Mesenchymal stem cell (in vitro differentiated cells and primary cell): ENCODE measurements at regions not wholly inside any gene's neighbourhood (a gene's known extent, or its start where the extent isn't known, plus 50 kb on each side); places are given as distances from the start of the nearest gene placed in this dataset.

Experiments
- DNase-seq: peaks from one replicate; pipeline ENCODE4 v3.0.0-alpha.2; 2013
- H2AFZ ChIP-seq: one replicate; pipeline ENCODE4 v1.6.1; 2013; ENCODE audit warnings: low read depth, mild to moderate bottlenecking, control low read depth, inconsistent platforms, low read length, moderate library complexity
- H2AK5ac ChIP-seq: 2 replicates; pipeline ENCODE4 v1.6.1; 2013; ENCODE audit warnings: low read length, moderate library complexity, mild to moderate bottlenecking, inconsistent platforms; ENCODE audit not compliant: severe bottlenecking
- H2BK120ac ChIP-seq: one replicate; pipeline ENCODE4 v1.6.1; 2013; ENCODE audit warnings: low read depth, mild to moderate bottlenecking, inconsistent platforms, low read length, moderate library complexity
- H2BK12ac ChIP-seq, 2 experiments: one replicate each; pipeline ENCODE4 v1.6.1; 2013; ENCODE audit warnings: inconsistent platforms in 2 of 2, low read length in 2 of 2, mild to moderate bottlenecking in 2 of 2, moderate library complexity in 2 of 2, control low read depth in 1 of 2
- H2BK15ac ChIP-seq: one replicate; pipeline ENCODE4 v1.6.1; 2013; ENCODE audit warnings: mild to moderate bottlenecking, low read depth, inconsistent platforms; ENCODE audit not compliant: poor library complexity, severe bottlenecking
- H2BK5ac ChIP-seq: 2 replicates; pipeline ENCODE4 v1.6.1; 2013; ENCODE audit warnings: low read depth, mild to moderate bottlenecking, low read length, control low read depth, inconsistent platforms; ENCODE audit not compliant: poor library complexity, severe bottlenecking
- H3K14ac ChIP-seq, 2 experiments: one replicate each; pipeline ENCODE4 v1.6.1; 2013; ENCODE audit warnings: inconsistent platforms in 2 of 2, low read length in 2 of 2, control low read depth in 1 of 2, mild to moderate bottlenecking in 1 of 2, moderate library complexity in 1 of 2
- H3K18ac ChIP-seq, 2 experiments: one replicate each; pipeline ENCODE4 v1.6.1; 2013; ENCODE audit warnings: inconsistent platforms in 2 of 2, low read length in 2 of 2, control low read depth in 1 of 2, low read depth in 1 of 2, mild to moderate bottlenecking in 1 of 2
- H3K23ac ChIP-seq, 2 experiments: one replicate each; pipeline ENCODE4 v1.6.1; 2013; ENCODE audit warnings: inconsistent platforms in 2 of 2, low read length in 2 of 2, mild to moderate bottlenecking in 2 of 2, moderate library complexity in 2 of 2, control low read depth in 1 of 2
- H3K27ac ChIP-seq: 2 replicates; pipeline ENCODE4 v1.5.1; 2013; ENCODE audit warnings: mild to moderate bottlenecking, moderate library complexity, low read length, control low read depth, inconsistent platforms; ENCODE audit not compliant: poor library complexity, severe bottlenecking
- H3K27me3 ChIP-seq, 2 experiments: 2 replicates each; pipeline versions ENCODE4 v1.6.1 to v1.7.0; 2013; ENCODE audit warnings: low read length in 2 of 2, mild to moderate bottlenecking in 2 of 2, moderate library complexity in 2 of 2, control low read depth in 1 of 2, inconsistent platforms in 1 of 2; ENCODE audit not compliant: control insufficient read depth in 1 of 2, insufficient read depth in 1 of 2
- H3K36me3 ChIP-seq, 2 experiments: 2 replicates each; pipeline versions ENCODE4 v1.6.1 to v1.7.0; 2013; ENCODE audit warnings: low read length in 2 of 2, control low read depth in 1 of 2, inconsistent platforms in 1 of 2, low read depth in 1 of 2, mild to moderate bottlenecking in 1 of 2; ENCODE audit not compliant: insufficient read depth in 2 of 2, control insufficient read depth in 1 of 2
- H3K4ac ChIP-seq, 2 experiments: one replicate each; pipeline ENCODE4 v1.6.1; 2013; ENCODE audit warnings: inconsistent platforms in 2 of 2, low read length in 2 of 2, mild to moderate bottlenecking in 2 of 2, moderate library complexity in 2 of 2, control low read depth in 1 of 2, low read depth in 1 of 2
- H3K4me1 ChIP-seq: 2 replicates; pipeline ENCODE4 v1.6.1; 2013; ENCODE audit warnings: low read depth, low read length, control low read depth; ENCODE audit not compliant: control insufficient read depth, insufficient read depth
- H3K4me2 ChIP-seq: 2 replicates; pipeline ENCODE4 v1.6.1; 2013; ENCODE audit warnings: low read length, mild to moderate bottlenecking, inconsistent platforms; ENCODE audit not compliant: poor library complexity, severe bottlenecking
- H3K4me3 ChIP-seq, 2 experiments: 2 replicates each; pipeline versions ENCODE4 v1.5.1 to v1.7.0; 2013; ENCODE audit warnings: low read length in 2 of 2, mild to moderate bottlenecking in 2 of 2, control low read depth in 1 of 2, low read depth in 1 of 2; ENCODE audit not compliant: insufficient read depth in 1 of 2
- H3K79me1 ChIP-seq: replicated peaks from 2 replicates; pipeline ENCODE4 v1.6.1; 2013; ENCODE audit warnings: mild to moderate bottlenecking, control low read depth, low read length, inconsistent platforms; ENCODE audit not compliant: poor library complexity, severe bottlenecking
- H3K9ac ChIP-seq: 2 replicates; pipeline ENCODE4 v1.7.0; 2013; ENCODE audit warnings: mild to moderate bottlenecking, low read length, moderate library complexity
- H3K9me3 ChIP-seq: 2 replicates; pipeline ENCODE4 v1.7.0; 2013; ENCODE audit warnings: mild to moderate bottlenecking, low read length; ENCODE audit not compliant: control insufficient read depth
- H4K8ac ChIP-seq: one replicate; pipeline ENCODE4 v1.6.1; 2013; ENCODE audit warnings: inconsistent platforms, mild to moderate bottlenecking, low read length, moderate library complexity
- H4K91ac ChIP-seq: one replicate; pipeline ENCODE4 v1.6.1; 2013; ENCODE audit warnings: mild to moderate bottlenecking, low read length, inconsistent platforms
- whole genome bisulfite sequencing: methylation state at CpG from one replicate; pipeline ENCODE4 v1.1.7; 2013; ENCODE audit warnings: mixed read lengths; 5-methylcytosine and 5-hydroxymethylcytosine counted together

- Histone ChIP-seq H3K4me3 (no peak overlapping the region), H2AK5ac (no peak overlapping the region), H3K9ac (no peak overlapping the region), H2BK12ac (no peak overlapping the region), H3K18ac (no peak overlapping the region), H2BK120ac (no peak overlapping the region), H3K4ac (no peak overlapping the region), H3K27me3 (no peaks in the 10 kb centered on the region), H4K91ac (no peak overlapping the region), H3K36me3 (no peaks in the 10 kb centered on the region), H3K4me1 (no peaks in the 10 kb centered on the region), H3K4me2 (no peak overlapping the region), H3K14ac (no peak overlapping the region), H2AFZ (no peak overlapping the region), H2BK15ac (no peak overlapping the region), H3K9me3 (no peaks in the 10 kb centered on the region), H3K27ac (no peak overlapping the region), H3K79me1 (no peaks in the 10 kb centered on the region), H4K8ac (no peak overlapping the region), H2BK5ac (no peak overlapping the region), H3K23ac (no peak overlapping the region)
- no CpG with 5 or more reads among the region's 1 CpG for WGBS
- DNase-seq: no peak
Observed at GRCh38 chr6:74362391-74362790, 666.4 kb downstream of the CD109 start.

- Histone ChIP-seq H2AFZ (no peak overlapping the region), H3K4ac (no peak overlapping the region), H2BK12ac (no peak overlapping the region), H3K27ac (no peak overlapping the region), H3K18ac (no peak overlapping the region), H4K91ac (no peak overlapping the region), H3K36me3 (no peaks in the 10 kb centered on the region), H2BK120ac (no peak overlapping the region), H2AK5ac (no peak overlapping the region), H3K27me3 (no peaks in the 10 kb centered on the region), H3K4me2 (no peak overlapping the region), H3K9ac (peak overlapping the region; percentile 28), H3K9me3 (no peaks in the 10 kb centered on the region), H3K23ac (no peak overlapping the region), H3K79me1 (no peaks in the 10 kb centered on the region), H2BK15ac (no peak overlapping the region), H2BK5ac (no peak overlapping the region), H3K4me1 (no peaks in the 10 kb centered on the region), H3K14ac (no peak overlapping the region), H3K4me3 (no peak overlapping the region), H4K8ac (no peak overlapping the region)
- peak; percentile 26 for DNase-seq
- WGBS: no CpG with 5 or more reads among the region's 4 CpGs
Observed at GRCh38 chr6:74357321-74357720, 661.3 kb downstream of the CD109 start.

GRCh38 chr6:74356391-74356790, 660.4 kb downstream of the CD109 start:
- H3K27ac ChIP-seq: no peak overlapping the region
- no peak overlapping the region for H3K4me3 ChIP-seq
- no peak overlapping the region for H2BK5ac ChIP-seq
- H3K27me3 ChIP-seq: no peaks in the 10 kb centered on the region
- no peak overlapping the region for H2BK12ac ChIP-seq
- no peaks in the 10 kb centered on the region for H3K9me3 ChIP-seq
- no peak overlapping the region for H3K14ac ChIP-seq
- no peak overlapping the region for H4K8ac ChIP-seq
- WGBS: no CpG with 5 or more reads among the region's 2 CpGs
- H2AK5ac ChIP-seq: no peak overlapping the region
- no peaks in the 10 kb centered on the region for H3K36me3 ChIP-seq
- no peak overlapping the region for H3K4me2 ChIP-seq
- H4K91ac ChIP-seq: no peak overlapping the region
- H3K4ac ChIP-seq: no peak overlapping the region
- no peak overlapping the region for H3K18ac ChIP-seq
- H3K23ac ChIP-seq: no peak overlapping the region
- H2AFZ ChIP-seq: no peak overlapping the region
- peak; percentile 32 for DNase-seq
- H3K4me1 ChIP-seq: no peaks in the 10 kb centered on the region
- H2BK120ac ChIP-seq: no peak overlapping the region
- peak overlapping the region; percentile 4 for H3K9ac ChIP-seq
- no peak overlapping the region for H2BK15ac ChIP-seq
- no peaks in the 10 kb centered on the region for H3K79me1 ChIP-seq

GRCh38 chr6:74346936-74347535, 651.0 kb downstream of the CD109 start:
- H3K79me1 ChIP-seq: no peaks in the 10 kb centered on the region
- no peaks in the 10 kb centered on the region for H3K27me3 ChIP-seq
- no peak overlapping the region for H4K91ac ChIP-seq
- no peak overlapping the region for H2AK5ac ChIP-seq
- H3K27ac ChIP-seq: no peak overlapping the region
- no peak overlapping the region for H2BK15ac ChIP-seq
- H3K4me2 ChIP-seq: no peak overlapping the region
- no peak overlapping the region for H2AFZ ChIP-seq
- no peak overlapping the region for H3K9ac ChIP-seq
- H2BK12ac ChIP-seq: no peak overlapping the region
- H3K4ac ChIP-seq: no peak overlapping the region
- H3K9me3 ChIP-seq: no peaks in the 10 kb centered on the region
- no peak overlapping the region for H2BK120ac ChIP-seq
- no peak overlapping the region for H3K4me3 ChIP-seq
- H3K4me1 ChIP-seq: no peaks in the 10 kb centered on the region
- 85% methylated on average over 4 of the region's 4 CpGs for WGBS
- H3K23ac ChIP-seq: no peak overlapping the region
- H2BK5ac ChIP-seq: no peak overlapping the region
- no peak overlapping the region for H3K18ac ChIP-seq
- H3K14ac ChIP-seq: no peak overlapping the region
- no peak overlapping the region for H4K8ac ChIP-seq
- DNase-seq: no peak
- no peaks in the 10 kb centered on the region for H3K36me3 ChIP-seq
